Renal cortical epithelial cell (primary cell): ENCODE measurements at regions not wholly inside any gene's neighbourhood (a gene's known extent, or its start where the extent isn't known, plus 50 kb on each side); places are given as distances from the start of the nearest gene placed in this dataset.
"Not testable (repeated sequence)": the region's sequence is repeated elsewhere in the genome, so short reads cannot be mapped to it uniquely, and the experiment has no call there.

Experiments used
- DNase-seq: peaks from one replicate; pipeline ENCODE4 v3.0.0-alpha.2; 2011; ENCODE audit warnings: low read depth

DNA sequence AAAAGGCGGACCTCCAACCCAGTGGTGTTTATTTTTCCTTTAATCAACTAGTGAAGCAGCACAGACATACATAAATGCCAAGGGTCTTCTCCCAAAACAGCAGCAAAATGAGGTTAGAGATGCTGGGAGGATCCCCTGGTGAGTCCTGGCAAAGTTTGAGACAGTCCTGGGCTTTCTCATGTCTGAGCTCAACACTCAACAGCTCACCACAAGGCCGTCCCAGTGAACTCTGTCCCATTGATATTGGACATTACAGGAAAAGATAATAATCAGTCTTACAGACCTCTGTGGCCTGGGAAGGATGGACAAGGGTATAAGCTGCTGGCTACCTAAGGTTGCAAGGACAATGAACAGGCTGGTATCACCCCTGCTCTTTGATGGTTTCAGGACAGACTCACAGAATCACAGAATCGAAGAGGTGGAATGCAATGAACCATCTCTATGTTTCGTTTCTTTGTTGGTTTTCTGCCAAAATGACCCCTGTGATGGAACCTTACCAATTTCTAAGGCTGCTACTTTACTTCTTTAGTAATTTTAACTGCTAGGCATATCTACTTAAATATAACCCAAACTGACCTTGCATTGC is 551.8 kb downstream of the RAB28 start:
- DNase-seq: no peak

DNA sequence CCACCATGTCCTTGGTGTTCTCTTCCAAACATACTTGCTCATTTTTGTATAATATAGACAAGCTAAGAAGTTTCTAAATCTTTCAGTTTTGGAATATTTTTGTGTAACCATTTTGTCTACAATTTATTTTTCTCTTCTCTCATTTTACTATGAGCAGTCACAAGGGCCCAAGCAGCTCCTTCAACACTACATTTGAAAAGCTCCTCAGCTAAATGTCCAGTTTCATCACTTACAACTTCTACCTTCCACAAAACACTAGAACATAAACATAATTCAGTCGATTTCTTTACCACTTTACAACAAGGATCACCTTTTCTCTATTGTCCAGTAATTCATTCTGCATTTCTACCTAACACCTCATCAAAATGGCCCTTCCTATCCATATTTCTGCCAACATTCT is 554.4 kb downstream of the RAB28 start:
- no peak for DNase-seq

DNA sequence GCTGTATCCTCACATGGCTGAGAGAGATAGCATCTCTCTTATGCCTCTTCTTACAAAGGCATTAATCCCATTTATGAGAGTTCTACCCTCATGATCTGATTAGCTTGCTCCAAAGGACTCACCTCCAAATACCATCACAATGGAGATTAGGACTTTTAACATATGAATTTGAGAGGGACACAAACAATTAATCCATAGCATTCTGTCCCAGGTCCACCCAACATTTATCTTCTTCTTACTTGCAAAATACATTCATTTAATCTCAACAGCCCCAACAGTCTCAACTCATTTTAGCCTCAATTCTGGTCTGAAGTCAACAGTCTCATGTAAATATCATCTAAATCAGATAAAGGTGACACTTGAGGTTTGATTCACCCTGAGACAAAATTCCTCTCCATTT is 555.4 kb downstream of the RAB28 start:
- DNase-seq: no peak

- no peak for DNase-seq
Measured at GRCh38 chr4:12926189-12927066, 557.7 kb downstream of the RAB28 start.

- DNase-seq: no peak
Measured at GRCh38 chr4:12924728-12925320, 559.3 kb downstream of the RAB28 start.

GRCh38 chr4:12924253-12924652 is 559.9 kb downstream of the RAB28 start:
- no peak for DNase-seq

DNA sequence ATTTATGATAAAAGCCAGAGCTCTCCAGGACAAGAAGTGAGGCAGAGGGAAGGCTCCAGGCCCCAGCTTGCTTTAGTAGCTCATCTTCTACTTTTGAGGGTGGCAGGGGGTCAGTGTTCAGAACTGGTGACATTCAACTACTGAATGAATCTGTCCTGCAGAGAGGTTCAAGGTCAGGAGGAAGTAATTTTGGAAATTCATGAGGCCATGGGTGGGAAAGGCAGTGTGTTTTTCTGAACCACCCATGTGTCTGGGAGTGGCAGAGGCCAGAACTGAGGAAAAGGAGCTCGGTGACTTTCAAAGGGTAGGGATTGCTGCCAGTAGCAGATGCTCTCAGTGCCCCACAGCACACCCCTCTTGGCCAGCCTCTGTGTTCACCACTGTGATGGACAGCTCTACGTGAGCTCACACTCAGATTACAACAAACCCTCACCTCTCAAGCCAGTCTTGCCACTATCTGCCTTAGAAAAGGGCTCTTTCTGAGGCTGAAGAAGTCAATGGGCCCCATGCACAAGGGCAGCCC is 571.2 kb downstream of the RAB28 start:
- no peak for DNase-seq

DNA sequence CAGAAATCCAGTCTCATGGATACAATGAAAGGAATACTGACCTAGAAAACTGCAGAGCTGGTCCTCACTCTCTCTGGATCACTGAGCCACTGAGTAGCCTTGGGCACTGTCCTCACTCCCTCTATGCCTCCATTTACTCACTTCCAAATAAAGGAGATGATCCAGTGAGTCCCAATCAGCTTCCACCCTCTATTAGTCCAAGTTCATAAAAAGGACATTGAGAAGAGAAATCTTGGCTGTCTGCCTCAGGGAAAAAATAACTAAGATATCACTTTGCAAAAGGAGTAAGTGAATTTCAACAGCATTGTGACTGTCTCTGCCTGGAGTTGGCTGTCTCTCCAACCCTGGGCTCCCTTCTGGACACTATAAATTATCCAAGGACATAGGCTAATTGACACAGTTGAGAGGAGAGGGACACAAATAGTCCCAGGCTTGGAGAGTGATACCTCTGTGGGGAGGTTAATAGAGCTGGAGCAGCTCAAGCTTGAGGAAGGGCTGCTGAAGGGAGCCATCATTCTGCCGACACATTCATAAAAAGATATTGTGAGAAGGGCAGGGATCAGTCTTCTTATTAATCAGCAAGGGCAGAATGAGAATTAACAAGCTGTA is 572.3 kb downstream of the RAB28 start:
- no peak for DNase-seq

GRCh38 chr4:12903640-12904039 is 580.5 kb downstream of the RAB28 start:
- not testable (repeated sequence) for DNase-seq

DNA sequence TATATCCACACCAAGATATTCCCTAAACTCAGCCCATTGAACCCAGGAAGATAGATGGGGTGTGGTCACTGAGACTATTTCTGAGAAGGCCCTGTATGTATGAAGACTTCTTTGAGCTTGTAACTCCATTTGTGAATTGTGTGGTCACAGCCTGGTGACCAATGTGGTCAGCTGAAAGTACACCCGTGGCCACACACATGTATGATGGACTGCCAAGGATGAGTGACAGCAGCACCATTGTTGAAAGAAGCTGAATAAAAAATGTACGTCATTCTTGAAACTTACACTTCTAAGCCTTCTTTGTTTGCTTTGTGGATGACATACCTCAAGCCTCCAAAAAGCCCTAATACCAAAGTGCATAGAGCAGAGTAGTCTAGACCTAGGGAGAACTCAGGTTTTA is 581.4 kb downstream of the RAB28 start:
- DNase-seq: no peak

- DNase-seq: no peak
Measured at GRCh38 chr4:12897954-12898353, 586.2 kb downstream of the RAB28 start.

DNA sequence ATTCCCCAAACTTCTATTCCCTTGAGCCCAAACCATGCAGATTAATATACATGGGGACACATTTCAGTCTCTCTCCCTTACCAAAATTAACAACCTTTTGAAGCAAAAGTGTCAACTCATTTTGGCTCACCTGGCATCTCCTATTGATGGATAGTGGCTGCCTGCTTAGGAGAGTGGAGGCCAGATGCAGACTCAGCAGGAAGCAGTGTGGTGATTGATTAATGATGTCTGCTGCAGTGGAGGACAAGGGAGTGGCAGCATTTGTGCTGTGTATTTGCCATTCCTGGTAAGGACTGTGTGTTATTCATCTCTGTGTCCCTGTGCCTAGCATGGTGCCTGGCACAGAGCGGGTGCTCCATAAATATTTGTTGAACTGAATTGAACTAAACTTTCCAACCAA is 590.1 kb downstream of the RAB28 start:
- DNase-seq: no peak

- DNase-seq: peak; percentile 1
Measured at GRCh38 chr4:12889054-12889453, 595.1 kb downstream of the RAB28 start.

- DNase-seq: no peak
Measured at GRCh38 chr4:12884846-12885796, 599.0 kb downstream of the RAB28 start.

DNA sequence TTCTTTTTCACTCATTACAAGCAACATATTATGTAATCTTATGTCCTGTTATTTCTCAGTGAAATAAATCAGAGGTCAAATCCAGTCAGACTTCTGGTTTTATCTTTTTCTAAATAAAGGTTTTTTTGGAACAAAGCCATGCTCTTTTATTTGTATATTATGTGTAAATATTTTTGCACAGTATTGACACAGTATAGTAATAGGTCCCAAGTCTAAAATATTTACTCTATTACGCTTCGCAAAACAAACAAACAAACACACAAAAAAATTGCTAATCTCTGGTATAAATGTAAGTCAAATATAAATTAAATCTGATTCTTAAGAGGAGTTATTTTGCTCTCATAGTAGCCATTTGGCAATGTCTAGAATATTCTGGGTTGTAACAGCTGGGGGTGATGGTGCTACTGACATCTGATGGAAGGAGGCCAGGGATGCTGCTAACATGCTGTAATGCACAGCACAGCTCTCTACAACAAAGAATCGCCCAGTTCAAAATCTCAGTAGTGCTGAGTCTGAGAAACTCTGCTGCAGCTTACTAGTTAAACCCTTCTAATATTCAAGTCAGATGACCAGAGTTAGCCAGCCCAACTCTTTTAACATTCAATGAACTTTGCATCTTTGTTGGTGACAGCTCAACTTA is 602.1 kb downstream of the RAB28 start:
- DNase-seq: no peak

DNA sequence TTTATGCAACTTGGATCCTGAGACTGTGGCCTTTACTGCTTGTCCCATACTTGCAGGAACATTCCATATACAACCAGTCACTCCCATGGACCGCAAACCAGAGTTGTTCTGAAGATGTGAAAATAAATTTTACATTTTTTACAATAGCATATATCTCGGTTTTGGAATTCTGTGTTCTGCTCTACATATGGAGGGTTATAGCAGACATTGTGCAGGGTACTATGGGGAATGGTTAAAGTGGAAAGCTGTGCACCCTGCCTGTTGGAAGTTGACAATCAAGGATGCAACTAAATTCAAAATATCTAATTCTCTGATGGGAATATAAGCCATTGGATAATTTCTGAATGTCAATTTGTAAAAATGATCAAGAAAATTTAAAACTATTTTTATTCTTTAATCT is 603.3 kb downstream of the RAB28 start:
- DNase-seq: no peak

- DNase-seq: no peak
Measured at GRCh38 chr4:12879496-12879895, 604.6 kb downstream of the RAB28 start.

DNA sequence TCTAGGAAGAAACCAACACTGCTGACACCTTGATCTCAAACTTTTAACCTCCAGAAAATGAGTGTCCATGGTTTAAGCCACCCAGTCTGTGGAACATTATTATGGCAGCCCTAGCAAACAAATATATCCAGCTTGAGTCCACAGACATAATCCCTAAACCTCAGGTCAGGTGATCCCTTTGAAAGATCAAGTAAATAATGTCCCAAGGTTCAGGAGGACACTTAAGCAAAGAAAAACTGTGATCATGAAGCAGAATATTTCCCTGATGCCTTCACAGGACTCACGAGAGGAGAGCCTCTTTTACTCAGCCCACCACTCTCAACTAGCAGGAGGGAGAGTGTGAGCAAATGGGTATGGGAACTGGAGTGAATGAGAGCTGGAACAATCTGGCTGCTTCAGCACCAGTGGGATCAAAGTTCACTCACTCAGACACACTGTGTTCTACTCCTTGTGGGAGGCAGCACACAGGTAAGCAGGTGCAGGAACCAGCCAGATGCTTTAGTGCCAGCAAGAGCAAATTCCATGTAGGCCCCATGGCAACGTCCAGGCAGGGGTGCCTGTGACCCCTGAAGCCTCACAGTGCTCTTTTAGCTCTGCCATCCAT is 608.4 kb downstream of the RAB28 start:
- no peak for DNase-seq

GRCh38 chr4:12873351-12873750 is 610.8 kb downstream of the RAB28 start:
- DNase-seq: no peak

- DNase-seq: no peak
Measured at GRCh38 chr4:12861422-12861821, 622.7 kb downstream of the RAB28 start.
